NCI-H748 (cell line): ENCODE measurements at regions not wholly inside any gene's neighbourhood (a gene's known extent, or its start where the extent isn't known, plus 50 kb on each side); places are given as distances from the start of the nearest gene placed in this dataset.

Experiments used
- DNase-seq: peaks from one replicate; lab custom pipeline; 2025; ENCODE audit not compliant: unreplicated experiment; lab: John Stamatoyannopoulos, UW

- DNase-seq: peak; percentile 47
Observed at GRCh38 chr20:61168605-61169004, 83.5 kb upstream of the CDH4 start.

- DNase-seq: no peak
Observed at GRCh38 chr20:61169874-61170273, 82.2 kb upstream of the CDH4 start.

- DNase-seq: no peak
Observed at GRCh38 chr20:61170496-61171320, 81.4 kb upstream of the CDH4 start.

- DNase-seq: no peak
Observed at GRCh38 chr20:61173267-61173666, 78.8 kb upstream of the CDH4 start.

- no peak for DNase-seq
Observed at GRCh38 chr20:61173961-61174725, 77.9 kb upstream of the CDH4 start.

- DNase-seq: no peak
Observed at GRCh38 chr20:61176874-61177273, 75.2 kb upstream of the CDH4 start.

- no peak for DNase-seq
Observed at GRCh38 chr20:61178551-61179071, 73.5 kb upstream of the CDH4 start.

- DNase-seq: peak; percentile 38
Observed at GRCh38 chr20:61184194-61184593, 67.9 kb upstream of the CDH4 start.

GRCh38 chr20:61185181-61185580 lies 66.9 kb upstream of the CDH4 start:
- DNase-seq: no peak

GRCh38 chr20:61185841-61186601 lies 66.0 kb upstream of the CDH4 start:
- no peak for DNase-seq

GRCh38 chr20:61186771-61187472 lies 65.1 kb upstream of the CDH4 start:
- DNase-seq: no peak

GRCh38 chr20:61189534-61189933 lies 62.5 kb upstream of the CDH4 start:
- DNase-seq: no peak

GRCh38 chr20:61191096-61191495 lies 61.0 kb upstream of the CDH4 start:
- DNase-seq: no peak

- no peak for DNase-seq
Observed at GRCh38 chr20:61192337-61192950, 59.6 kb upstream of the CDH4 start.

- no peak for DNase-seq
Observed at GRCh38 chr20:61193164-61193563, 58.9 kb upstream of the CDH4 start.
